NT2/D1 (cell line): ENCODE measurements at regions not wholly inside any gene's neighbourhood (a gene's known extent, or its start where the extent isn't known, plus 50 kb on each side); places are given as distances from the start of the nearest gene placed in this dataset.

ENCODE experiments used
- SUZ12 ChIP-seq: IDR thresholded peaks from 2 replicates; pipeline ENCODE4 v1.6.1; 2011; ENCODE audit not compliant: insufficient read length, insufficient read depth; ENCODE audit errors: extremely low read depth
- YY1 ChIP-seq: IDR thresholded peaks from 2 replicates; pipeline ENCODE4 v1.6.1; 2011; ENCODE audit not compliant: insufficient read length, insufficient read depth
- ZNF274 ChIP-seq: IDR thresholded peaks from 2 replicates; pipeline ENCODE4 v1.6.1; 2011; ENCODE audit warnings: mild to moderate bottlenecking, low read depth, low read length

- TF ChIP-seq YY1 (no peak), SUZ12 (no peak), ZNF274 (no peak)
These were observed 358.3 kb upstream of the TECRL start for GRCh38 chr4:64767547-64767946.
